22Rv1 (cell line): ENCODE measurements at regions not wholly inside any gene's neighbourhood (a gene's known extent, or its start where the extent isn't known, plus 50 kb on each side); places are given as distances from the start of the nearest gene placed in this dataset.

ENCODE experiments used
- ZFX ChIP-seq: fragments of 450-650 bp; IDR thresholded peaks from 2 replicates; pipeline ENCODE4 v1.6.1; 2017; ENCODE audit warnings: antibody characterized with exemption, borderline replicate concordance
- TF ChIP-seq, protein P1 (sequence below): fragments of 450-650 bp; IDR thresholded peaks from 2 replicates; pipeline ENCODE4 v1.5.1; 2017; ENCODE audit warnings: mild to moderate bottlenecking

DNA sequence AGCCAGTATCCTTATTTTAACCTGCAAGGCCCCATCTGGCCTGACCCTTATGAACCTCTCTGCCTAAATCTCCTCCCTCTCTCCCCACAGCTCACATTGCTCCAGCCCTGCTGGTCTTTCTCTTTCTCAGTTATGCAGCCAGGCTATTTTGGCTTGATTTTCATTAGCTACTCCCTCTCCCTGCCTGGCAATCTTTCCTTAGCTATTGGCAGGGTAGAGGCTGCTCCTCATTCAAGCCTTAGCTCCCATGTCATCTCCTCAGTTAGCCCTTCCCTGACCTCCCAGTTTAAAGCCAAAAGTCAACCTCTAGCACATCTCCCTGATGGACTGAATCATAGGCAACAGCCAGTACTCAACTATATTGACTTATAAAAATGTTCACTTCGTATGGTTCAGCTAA, 214.4 kb upstream of the CELF2 start:
- TF ChIP-seq, protein P1, sequence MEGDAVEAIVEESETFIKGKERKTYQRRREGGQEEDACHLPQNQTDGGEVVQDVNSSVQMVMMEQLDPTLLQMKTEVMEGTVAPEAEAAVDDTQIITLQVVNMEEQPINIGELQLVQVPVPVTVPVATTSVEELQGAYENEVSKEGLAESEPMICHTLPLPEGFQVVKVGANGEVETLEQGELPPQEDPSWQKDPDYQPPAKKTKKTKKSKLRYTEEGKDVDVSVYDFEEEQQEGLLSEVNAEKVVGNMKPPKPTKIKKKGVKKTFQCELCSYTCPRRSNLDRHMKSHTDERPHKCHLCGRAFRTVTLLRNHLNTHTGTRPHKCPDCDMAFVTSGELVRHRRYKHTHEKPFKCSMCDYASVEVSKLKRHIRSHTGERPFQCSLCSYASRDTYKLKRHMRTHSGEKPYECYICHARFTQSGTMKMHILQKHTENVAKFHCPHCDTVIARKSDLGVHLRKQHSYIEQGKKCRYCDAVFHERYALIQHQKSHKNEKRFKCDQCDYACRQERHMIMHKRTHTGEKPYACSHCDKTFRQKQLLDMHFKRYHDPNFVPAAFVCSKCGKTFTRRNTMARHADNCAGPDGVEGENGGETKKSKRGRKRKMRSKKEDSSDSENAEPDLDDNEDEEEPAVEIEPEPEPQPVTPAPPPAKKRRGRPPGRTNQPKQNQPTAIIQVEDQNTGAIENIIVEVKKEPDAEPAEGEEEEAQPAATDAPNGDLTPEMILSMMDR = no peak
- no peak for TF ChIP-seq ZFX
